HepG2 (cell line): ENCODE measurements at regions not wholly inside any gene's neighbourhood (a gene's known extent, or its start where the extent isn't known, plus 50 kb on each side); places are given as distances from the start of the nearest gene placed in this dataset.

Source experiments
- ATAC-seq: fragments of 200-7000 bp; cut with Tn5 transposase; 3 replicates; pipeline ENCODE4 v1.9.1; 2020; ENCODE audit warnings: mild to moderate bottlenecking, moderate library complexity
- BruUV-seq: library from RNA; stranded (reverse); fragments of 400-500 nt; replicated peaks from 2 replicates; lab custom pipeline; 2021; lab: Mats Ljungman, UMichigan
- CTCF ChIA-PET: fragments of 300-600 bp; formaldehyde crosslinking; extraction: SDS; loops from one replicate; lab custom pipeline; 2021; ENCODE audit warnings: low total read pairs, inconsistent platforms, low intra/inter-chr PET ratio; lab: Yijun Ruan, JAX
- POLR2A ChIA-PET: fragments of 350-600 bp; sonication (Branson Sonifier 250); formaldehyde crosslinking; loops from one replicate; lab custom pipeline; 2020; ENCODE audit warnings: antibody characterized with exemption, inconsistent platforms; lab: Yijun Ruan, JAX
- DNase-seq: peaks from one replicate; pipeline ENCODE4 v3.0.0-alpha.2; 2015; ENCODE audit warnings: low spot score
- FAIRE-seq: peaks from 3 replicates; lab custom pipeline; 2011; peaks lifted over from hg19 to GRCh38; lab: Jason Lieb, UNC
- H2AFZ ChIP-seq: one replicate; pipeline ENCODE4 v1.6.1; 2011; ENCODE audit warnings: low read length, inconsistent platforms
- H3K27ac ChIP-seq: fragments of 300-600 bp; 3 replicates; pipeline ENCODE4 v1.8.0; 2011; ENCODE audit warnings: mixed run types, mild to moderate bottlenecking, mixed read lengths, low read length, inconsistent platforms; ENCODE audit not compliant: insufficient read depth; ENCODE audit errors: extremely low read length
- H3K27me3 ChIP-seq, 2 experiments: fragments of 200-600 bp in 1 of 2; 2 replicates in 1 of 2; 3 replicates in 1 of 2; pipeline versions ENCODE4 v1.6.0 to v1.8.0; 2011; ENCODE audit warnings: low read length in 2 of 2, mild to moderate bottlenecking in 2 of 2, moderate library complexity in 2 of 2, inconsistent platforms in 1 of 2; ENCODE audit not compliant: insufficient read depth in 2 of 2, control insufficient read depth in 1 of 2
- H3K36me3 ChIP-seq, 2 experiments: fragments of 200-600 bp in 1 of 2; replicated peaks in 1 of 2; 2 replicates in 1 of 2; 3 replicates in 1 of 2; pipeline versions ENCODE4 v1.5.1 to v1.8.0; 2011; ENCODE audit warnings: low read length in 2 of 2, inconsistent platforms in 1 of 2; ENCODE audit not compliant: insufficient read depth in 2 of 2, control insufficient read depth in 1 of 2
- H3K4me1 ChIP-seq: 2 replicates; pipeline ENCODE4 v1.5.1; 2012; ENCODE audit warnings: low read length, inconsistent platforms; ENCODE audit not compliant: insufficient read depth
- H3K4me2 ChIP-seq: 2 replicates; pipeline ENCODE4 v1.6.0; 2011; ENCODE audit warnings: low read depth, low read length, inconsistent platforms
- H3K4me3 ChIP-seq, 3 experiments: fragments of 200-600 bp in 1 of 3; sonication (generic), shearing (Covaris generic) in 1 of 3; replicated peaks in 1 of 3; 2 replicates each; pipeline ENCODE4 v1.5.1; 2011 to 2016; ENCODE audit warnings: low read length in 3 of 3, inconsistent platforms in 2 of 3, low read depth in 2 of 3, mild to moderate bottlenecking in 2 of 3, control low read depth in 1 of 3, mixed read lengths in 1 of 3; ENCODE audit not compliant: insufficient read depth in 1 of 3
- H3K79me2 ChIP-seq: one replicate; pipeline ENCODE4 v1.6.1; 2011; ENCODE audit warnings: low read length, inconsistent platforms; ENCODE audit not compliant: insufficient read depth
- H3K9ac ChIP-seq: 2 replicates; pipeline ENCODE4 v1.6.0; 2011; ENCODE audit warnings: mild to moderate bottlenecking, low read depth, low read length, inconsistent platforms; ENCODE audit not compliant: insufficient read depth
- H3K9me3 ChIP-seq: 2 replicates; pipeline ENCODE4 v1.5.1; 2012; ENCODE audit warnings: mild to moderate bottlenecking, low read length
- H4K20me1 ChIP-seq: 2 replicates; pipeline ENCODE4 v1.6.0; 2011; ENCODE audit warnings: inconsistent platforms, mild to moderate bottlenecking, low read length, moderate library complexity; ENCODE audit not compliant: insufficient read depth
- CCAR2 ChIP-seq: fragments of 200-400 bp; formaldehyde crosslinking; optimal IDR thresholded peaks from 2 replicates; pipeline ENCODE3; 2018; ENCODE audit warnings: low read depth, mild to moderate bottlenecking, low read length, moderate library complexity
- KDM6A ChIP-seq: IDR thresholded peaks from 2 replicates; pipeline ENCODE4 v1.6.1; 2016; ENCODE audit warnings: low read depth
- KLF6 ChIP-seq: IDR thresholded peaks from 2 replicates; pipeline ENCODE4 v1.8.0; 2016; ENCODE audit warnings: missing biosample characterization, missing genetic modification reagents
- LCORL ChIP-seq, 2 experiments: fragments of 450-650 bp in 1 of 2; sonication (generic) in 1 of 2; formaldehyde crosslinking in 1 of 2; IDR thresholded peaks; 2 replicates each; pipeline versions ENCODE4 v1.5.0 to v1.6.1; 2017 to 2020; ENCODE audit warnings: antibody characterized with exemption in 1 of 2, missing genetic modification reagents in 1 of 2
- SMARCE1 ChIP-seq: fragments of 450-650 bp; IDR thresholded peaks from 2 replicates; pipeline ENCODE4 v1.6.1; 2017; ENCODE audit warnings: borderline replicate concordance
- ZNF24 ChIP-seq: fragments of 450-650 bp; IDR thresholded peaks from 2 replicates; pipeline ENCODE4 v1.6.1; 2017; ENCODE audit warnings: antibody characterized with exemption, mild to moderate bottlenecking
- ZNF775 ChIP-seq: sonication (generic); formaldehyde crosslinking; IDR thresholded peaks from 2 replicates; pipeline ENCODE4 v1.4.0; 2020; ENCODE audit warnings: missing genetic modification reagents, mild to moderate bottlenecking, moderate library complexity, borderline replicate concordance
- WGBS: methylation state at CpG from one replicate; pipeline ENCODE4 v1.1.6; 2017; ENCODE audit warnings: low lambda C conversion rate; 5-methylcytosine and 5-hydroxymethylcytosine counted together
- in situ Hi-C: cut with HindIII; loops from 2 replicates; pipeline ENCODE4 v1.10.0; 2017; ENCODE audit warnings: low pct_unique_long_range_greater_than_20kb; ENCODE audit not compliant: extremely low pct_ligation_motif_present
- intact Hi-C: fragments of 100-400 bp; cut with micrococcal nuclease; formaldehyde crosslinking; loops from one replicate; pipeline ENCODE4 v1.10.0; 2022; ENCODE audit not compliant: unreplicated experiment
- TF ChIP-seq, protein P1 (sequence below): sonication (generic); formaldehyde crosslinking; IDR thresholded peaks from 2 replicates; pipeline ENCODE4 v1.5.0; 2020; ENCODE audit warnings: mild to moderate bottlenecking, missing genetic modification reagents, borderline replicate concordance
- TF ChIP-seq, protein P2 (sequence below): sonication (generic); formaldehyde crosslinking; IDR thresholded peaks from 2 replicates; pipeline ENCODE4 v1.4.0; 2020; ENCODE audit warnings: missing genetic modification reagents
- TF ChIP-seq, protein P3 (sequence below): sonication (generic); formaldehyde crosslinking; IDR thresholded peaks from 2 replicates; pipeline ENCODE4 v1.9.0; 2021; ENCODE audit warnings: missing genetic modification reagents, borderline replicate concordance
- TF ChIP-seq, protein P4 (sequence below): sonication (generic); formaldehyde crosslinking; IDR thresholded peaks from 2 replicates; pipeline ENCODE4 v1.4.0; 2020; ENCODE audit warnings: mild to moderate bottlenecking, missing genetic modification reagents

DNA sequence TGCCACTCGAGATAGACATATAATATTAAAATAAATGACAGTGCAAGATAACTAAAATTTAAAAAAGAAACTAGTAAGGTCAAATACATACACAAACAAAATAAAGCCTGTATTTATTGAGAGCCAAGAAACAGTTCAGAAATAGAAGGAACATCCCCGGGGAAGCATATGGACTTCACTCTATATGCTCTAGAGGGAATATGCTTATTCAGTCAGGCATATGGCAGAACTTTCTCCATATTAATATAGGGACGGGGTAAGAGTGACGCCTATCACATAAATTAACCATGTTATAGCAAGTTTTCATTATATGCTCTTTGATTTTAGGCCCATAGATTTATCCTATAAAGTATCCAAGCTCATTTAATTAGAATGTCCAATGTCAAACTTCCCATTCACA, 56.7 kb upstream of the EFHC2 start:
- no peaks in the 10 kb centered on the region for H3K27me3 ChIP-seq
- 3% methylated on average over 4 of the region's 4 CpGs for WGBS
- no peaks in the 10 kb centered on the region for H3K4me1 ChIP-seq
- in situ Hi-C loops (no loop called here), intact Hi-C loops (no loop called here)
- H3K79me2 ChIP-seq: no peaks in the 10 kb centered on the region
- H3K4me2 ChIP-seq: no peak overlapping the region
- FAIRE-seq (no peak), ATAC-seq (no peak), DNase-seq (no peak)
- H2AFZ ChIP-seq: no peak overlapping the region
- POLR2A ChIA-PET: no interaction called here
- H3K9me3 ChIP-seq: no peaks in the 10 kb centered on the region
- no peaks in the 10 kb centered on the region for H3K36me3 ChIP-seq
- no peak overlapping the region for H3K27ac ChIP-seq
- BruUV-seq: no TSS peak
- no peak overlapping the region for H3K4me3 ChIP-seq
- no peaks in the 10 kb centered on the region for H4K20me1 ChIP-seq
- no peak overlapping the region for H3K9ac ChIP-seq
- CTCF ChIA-PET: no interaction called here
- TF ChIP-seq KLF6 (CRISPR knock-in tag) (no peak), KDM6A (no peak), ZNF24 (no peak), CCAR2 (no peak), ZNF775 (CRISPR knock-in tag) (no peak), LCORL (IDR thresholded peaks at IDR 0.05) (no peak), LCORL (CRISPR knock-in tag; IDR thresholded peaks at IDR 0.05) (no peak), SMARCE1 (no peak)
- TF ChIP-seq, protein P1, sequence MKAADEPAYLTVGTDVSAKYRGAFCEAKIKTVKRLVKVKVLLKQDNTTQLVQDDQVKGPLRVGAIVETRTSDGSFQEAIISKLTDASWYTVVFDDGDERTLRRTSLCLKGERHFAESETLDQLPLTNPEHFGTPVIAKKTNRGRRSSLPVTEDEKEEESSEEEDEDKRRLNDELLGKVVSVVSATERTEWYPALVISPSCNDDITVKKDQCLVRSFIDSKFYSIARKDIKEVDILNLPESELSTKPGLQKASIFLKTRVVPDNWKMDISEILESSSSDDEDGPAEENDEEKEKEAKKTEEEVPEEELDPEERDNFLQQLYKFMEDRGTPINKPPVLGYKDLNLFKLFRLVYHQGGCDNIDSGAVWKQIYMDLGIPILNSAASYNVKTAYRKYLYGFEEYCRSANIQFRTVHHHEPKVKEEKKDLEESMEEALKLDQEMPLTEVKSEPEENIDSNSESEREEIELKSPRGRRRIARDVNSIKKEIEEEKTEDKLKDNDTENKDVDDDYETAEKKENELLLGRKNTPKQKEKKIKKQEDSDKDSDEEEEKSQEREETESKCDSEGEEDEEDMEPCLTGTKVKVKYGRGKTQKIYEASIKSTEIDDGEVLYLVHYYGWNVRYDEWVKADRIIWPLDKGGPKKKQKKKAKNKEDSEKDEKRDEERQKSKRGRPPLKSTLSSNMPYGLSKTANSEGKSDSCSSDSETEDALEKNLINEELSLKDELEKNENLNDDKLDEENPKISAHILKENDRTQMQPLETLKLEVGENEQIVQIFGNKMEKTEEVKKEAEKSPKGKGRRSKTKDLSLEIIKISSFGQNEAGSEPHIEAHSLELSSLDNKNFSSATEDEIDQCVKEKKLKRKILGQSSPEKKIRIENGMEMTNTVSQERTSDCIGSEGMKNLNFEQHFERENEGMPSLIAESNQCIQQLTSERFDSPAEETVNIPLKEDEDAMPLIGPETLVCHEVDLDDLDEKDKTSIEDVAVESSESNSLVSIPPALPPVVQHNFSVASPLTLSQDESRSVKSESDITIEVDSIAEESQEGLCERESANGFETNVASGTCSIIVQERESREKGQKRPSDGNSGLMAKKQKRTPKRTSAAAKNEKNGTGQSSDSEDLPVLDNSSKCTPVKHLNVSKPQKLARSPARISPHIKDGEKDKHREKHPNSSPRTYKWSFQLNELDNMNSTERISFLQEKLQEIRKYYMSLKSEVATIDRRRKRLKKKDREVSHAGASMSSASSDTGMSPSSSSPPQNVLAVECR (CRISPR knock-in tag): no peak
- TF ChIP-seq, protein P2, sequence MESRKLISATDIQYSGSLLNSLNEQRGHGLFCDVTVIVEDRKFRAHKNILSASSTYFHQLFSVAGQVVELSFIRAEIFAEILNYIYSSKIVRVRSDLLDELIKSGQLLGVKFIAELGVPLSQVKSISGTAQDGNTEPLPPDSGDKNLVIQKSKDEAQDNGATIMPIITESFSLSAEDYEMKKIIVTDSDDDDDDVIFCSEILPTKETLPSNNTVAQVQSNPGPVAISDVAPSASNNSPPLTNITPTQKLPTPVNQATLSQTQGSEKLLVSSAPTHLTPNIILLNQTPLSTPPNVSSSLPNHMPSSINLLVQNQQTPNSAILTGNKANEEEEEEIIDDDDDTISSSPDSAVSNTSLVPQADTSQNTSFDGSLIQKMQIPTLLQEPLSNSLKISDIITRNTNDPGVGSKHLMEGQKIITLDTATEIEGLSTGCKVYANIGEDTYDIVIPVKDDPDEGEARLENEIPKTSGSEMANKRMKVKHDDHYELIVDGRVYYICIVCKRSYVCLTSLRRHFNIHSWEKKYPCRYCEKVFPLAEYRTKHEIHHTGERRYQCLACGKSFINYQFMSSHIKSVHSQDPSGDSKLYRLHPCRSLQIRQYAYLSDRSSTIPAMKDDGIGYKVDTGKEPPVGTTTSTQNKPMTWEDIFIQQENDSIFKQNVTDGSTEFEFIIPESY (CRISPR knock-in tag): no peak
- TF ChIP-seq, protein P3, sequence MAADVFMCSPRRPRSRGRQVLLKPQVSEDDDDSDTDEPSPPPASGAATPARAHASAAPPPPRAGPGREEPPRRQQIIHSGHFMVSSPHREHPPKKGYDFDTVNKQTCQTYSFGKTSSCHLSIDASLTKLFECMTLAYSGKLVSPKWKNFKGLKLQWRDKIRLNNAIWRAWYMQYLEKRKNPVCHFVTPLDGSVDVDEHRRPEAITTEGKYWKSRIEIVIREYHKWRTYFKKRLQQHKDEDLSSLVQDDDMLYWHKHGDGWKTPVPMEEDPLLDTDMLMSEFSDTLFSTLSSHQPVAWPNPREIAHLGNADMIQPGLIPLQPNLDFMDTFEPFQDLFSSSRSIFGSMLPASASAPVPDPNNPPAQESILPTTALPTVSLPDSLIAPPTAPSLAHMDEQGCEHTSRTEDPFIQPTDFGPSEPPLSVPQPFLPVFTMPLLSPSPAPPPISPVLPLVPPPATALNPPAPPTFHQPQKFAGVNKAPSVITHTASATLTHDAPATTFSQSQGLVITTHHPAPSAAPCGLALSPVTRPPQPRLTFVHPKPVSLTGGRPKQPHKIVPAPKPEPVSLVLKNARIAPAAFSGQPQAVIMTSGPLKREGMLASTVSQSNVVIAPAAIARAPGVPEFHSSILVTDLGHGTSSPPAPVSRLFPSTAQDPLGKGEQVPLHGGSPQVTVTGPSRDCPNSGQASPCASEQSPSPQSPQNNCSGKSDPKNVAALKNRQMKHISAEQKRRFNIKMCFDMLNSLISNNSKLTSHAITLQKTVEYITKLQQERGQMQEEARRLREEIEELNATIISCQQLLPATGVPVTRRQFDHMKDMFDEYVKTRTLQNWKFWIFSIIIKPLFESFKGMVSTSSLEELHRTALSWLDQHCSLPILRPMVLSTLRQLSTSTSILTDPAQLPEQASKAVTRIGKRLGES: no peak
- TF ChIP-seq, protein P4, sequence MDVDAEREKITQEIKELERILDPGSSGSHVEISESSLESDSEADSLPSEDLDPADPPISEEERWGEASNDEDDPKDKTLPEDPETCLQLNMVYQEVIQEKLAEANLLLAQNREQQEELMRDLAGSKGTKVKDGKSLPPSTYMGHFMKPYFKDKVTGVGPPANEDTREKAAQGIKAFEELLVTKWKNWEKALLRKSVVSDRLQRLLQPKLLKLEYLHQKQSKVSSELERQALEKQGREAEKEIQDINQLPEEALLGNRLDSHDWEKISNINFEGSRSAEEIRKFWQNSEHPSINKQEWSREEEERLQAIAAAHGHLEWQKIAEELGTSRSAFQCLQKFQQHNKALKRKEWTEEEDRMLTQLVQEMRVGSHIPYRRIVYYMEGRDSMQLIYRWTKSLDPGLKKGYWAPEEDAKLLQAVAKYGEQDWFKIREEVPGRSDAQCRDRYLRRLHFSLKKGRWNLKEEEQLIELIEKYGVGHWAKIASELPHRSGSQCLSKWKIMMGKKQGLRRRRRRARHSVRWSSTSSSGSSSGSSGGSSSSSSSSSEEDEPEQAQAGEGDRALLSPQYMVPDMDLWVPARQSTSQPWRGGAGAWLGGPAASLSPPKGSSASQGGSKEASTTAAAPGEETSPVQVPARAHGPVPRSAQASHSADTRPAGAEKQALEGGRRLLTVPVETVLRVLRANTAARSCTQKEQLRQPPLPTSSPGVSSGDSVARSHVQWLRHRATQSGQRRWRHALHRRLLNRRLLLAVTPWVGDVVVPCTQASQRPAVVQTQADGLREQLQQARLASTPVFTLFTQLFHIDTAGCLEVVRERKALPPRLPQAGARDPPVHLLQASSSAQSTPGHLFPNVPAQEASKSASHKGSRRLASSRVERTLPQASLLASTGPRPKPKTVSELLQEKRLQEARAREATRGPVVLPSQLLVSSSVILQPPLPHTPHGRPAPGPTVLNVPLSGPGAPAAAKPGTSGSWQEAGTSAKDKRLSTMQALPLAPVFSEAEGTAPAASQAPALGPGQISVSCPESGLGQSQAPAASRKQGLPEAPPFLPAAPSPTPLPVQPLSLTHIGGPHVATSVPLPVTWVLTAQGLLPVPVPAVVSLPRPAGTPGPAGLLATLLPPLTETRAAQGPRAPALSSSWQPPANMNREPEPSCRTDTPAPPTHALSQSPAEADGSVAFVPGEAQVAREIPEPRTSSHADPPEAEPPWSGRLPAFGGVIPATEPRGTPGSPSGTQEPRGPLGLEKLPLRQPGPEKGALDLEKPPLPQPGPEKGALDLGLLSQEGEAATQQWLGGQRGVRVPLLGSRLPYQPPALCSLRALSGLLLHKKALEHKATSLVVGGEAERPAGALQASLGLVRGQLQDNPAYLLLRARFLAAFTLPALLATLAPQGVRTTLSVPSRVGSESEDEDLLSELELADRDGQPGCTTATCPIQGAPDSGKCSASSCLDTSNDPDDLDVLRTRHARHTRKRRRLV: no peak
